GM21825 (cell line): ENCODE measurements at regions not wholly inside any gene's neighbourhood (a gene's known extent, or its start where the extent isn't known, plus 50 kb on each side); places are given as distances from the start of the nearest gene placed in this dataset.

Experiments
- ATAC-seq: cut with Tn5 transposase; IDR thresholded peaks from one replicate; pipeline ENCODE4 v1.9.1; 2021; ENCODE audit warnings: mild to moderate bottlenecking, moderate library complexity; ENCODE audit not compliant: unreplicated experiment

GRCh38 chr11:19478891-19479290, 233.7 kb upstream of the NAV2 start:
- no peak for ATAC-seq

- peak; percentile 74 for ATAC-seq
Measured at GRCh38 chr11:19474954-19475721, 234.4 kb upstream of the E2F8 start.

DNA sequence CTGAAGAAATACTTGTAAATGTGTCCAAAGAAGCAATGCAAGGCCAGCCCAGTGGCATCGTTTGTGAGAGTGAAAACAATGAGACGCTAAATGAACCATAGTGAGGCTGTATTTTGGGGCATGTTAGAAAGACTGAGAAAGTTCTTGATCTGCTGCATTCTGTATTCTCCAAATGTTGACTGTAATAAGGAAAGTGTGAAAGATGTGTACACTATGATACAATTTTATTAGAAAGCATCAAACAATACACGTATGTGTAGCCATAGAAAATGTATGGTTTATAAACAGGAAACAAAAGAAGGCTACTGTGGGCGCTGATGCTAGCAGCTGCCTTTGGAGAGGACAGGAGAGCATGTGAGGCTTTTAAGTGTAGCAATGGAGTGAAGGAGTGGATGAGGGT, 233.5 kb upstream of the E2F8 start:
- no peak for ATAC-seq

GRCh38 chr11:19472679-19473078, 231.9 kb upstream of the E2F8 start:
- no peak for ATAC-seq

GRCh38 chr11:19467904-19468303, 227.2 kb upstream of the E2F8 start:
- ATAC-seq, result no peak

GRCh38 chr11:19466314-19466713, 225.6 kb upstream of the E2F8 start:
- ATAC-seq, result no peak

DNA sequence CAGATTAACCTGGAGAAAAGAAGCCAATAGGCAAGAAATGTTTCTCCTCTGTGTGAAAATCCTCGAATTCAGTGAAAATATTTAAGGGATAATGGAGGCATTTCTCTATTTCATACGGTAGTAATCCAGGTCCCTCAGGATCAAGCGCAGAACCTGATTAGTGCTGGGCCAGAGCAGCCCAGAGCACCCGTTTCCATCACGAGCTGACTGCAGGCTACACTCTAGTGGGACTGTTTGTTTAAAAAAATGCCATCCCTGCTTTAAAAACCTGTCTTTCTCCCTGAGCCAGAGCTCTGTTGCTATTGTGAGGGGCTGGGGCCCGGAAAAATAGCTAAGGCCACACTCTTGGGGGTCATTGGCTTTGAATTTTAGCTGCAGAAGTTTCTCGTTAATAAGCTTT, 223.2 kb upstream of the E2F8 start:
- no peak for ATAC-seq

DNA sequence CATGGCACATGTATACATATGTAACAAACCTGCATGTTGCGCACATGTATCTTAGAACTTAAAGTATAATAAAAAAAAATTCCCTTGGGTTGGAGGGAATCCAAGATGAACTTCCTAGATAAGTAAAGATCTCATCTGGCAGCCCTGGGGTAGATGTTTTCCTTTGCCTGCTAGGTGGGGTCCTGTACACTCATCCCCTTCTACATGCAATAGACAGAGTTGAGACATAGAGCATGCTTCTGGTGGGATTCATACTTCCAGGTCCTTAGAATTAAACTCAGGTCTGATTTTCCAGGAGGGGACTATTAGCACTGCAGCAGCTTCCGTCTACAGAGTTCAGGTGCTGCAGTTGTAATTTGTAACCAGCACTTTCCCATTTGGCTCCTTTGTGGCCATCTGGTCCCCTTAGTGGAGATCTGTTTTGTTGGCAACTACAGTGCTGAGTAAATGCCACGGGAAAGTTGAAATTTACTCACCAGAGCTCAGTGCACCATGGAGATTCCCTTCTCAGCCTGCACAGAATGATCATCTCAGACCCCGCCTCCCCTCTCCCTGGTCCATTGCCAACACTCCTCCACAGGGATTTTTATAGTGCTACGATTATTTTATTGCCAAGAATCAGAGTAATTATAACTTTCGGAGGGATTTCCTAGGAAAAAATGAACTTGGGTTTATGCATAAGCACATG, 220.1 kb upstream of the E2F8 start:
- ATAC-seq, result no peak

DNA sequence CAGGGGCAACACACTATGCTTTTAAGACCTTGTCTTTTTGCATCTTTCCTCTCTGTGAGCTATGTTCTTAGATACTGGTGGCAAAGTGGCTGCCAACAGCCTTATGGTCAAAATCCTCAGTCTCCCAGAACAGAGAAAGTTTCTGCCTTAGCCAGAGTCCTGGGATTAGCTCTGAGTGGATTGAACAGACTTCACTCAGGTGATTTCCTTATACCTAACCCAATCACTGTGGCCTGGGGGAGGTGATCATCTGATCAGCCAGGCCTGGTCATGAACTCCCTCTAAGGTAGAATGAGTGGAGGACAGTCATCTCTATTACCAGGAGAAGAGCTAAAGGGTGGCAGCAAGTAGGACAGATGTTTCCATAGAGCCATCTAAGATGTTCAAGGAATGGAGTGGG, 218.5 kb upstream of the E2F8 start:
- no peak for ATAC-seq

GRCh38 chr11:19458721-19459120, 218.0 kb upstream of the E2F8 start:
- no peak for ATAC-seq

- no peak for ATAC-seq
Measured at GRCh38 chr11:19458231-19458630, 217.5 kb upstream of the E2F8 start.

- no peak for ATAC-seq
Measured at GRCh38 chr11:19455731-19456130, 215.0 kb upstream of the E2F8 start.

GRCh38 chr11:19453651-19454257, 213.0 kb upstream of the E2F8 start:
- ATAC-seq, result no peak

DNA sequence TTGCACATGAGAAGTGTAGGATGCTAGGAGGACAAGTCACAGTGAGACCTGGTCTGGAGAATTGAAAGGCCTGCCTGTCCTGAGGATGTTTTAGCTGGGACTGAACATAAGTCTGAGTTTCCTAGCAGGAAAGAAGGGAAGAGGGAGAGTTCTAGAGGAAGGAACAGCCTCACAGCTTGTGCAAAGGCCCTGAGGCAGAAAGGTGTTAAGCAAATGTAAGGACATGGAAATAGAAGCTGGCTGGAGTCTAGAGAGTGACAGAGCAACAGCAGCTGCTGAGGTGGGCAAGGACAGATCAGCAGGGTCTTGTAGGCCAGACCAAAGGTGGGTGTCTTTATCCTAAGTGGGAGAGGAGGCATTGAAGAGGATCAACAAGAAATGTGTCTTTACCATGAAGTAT, 210.9 kb upstream of the E2F8 start:
- no peak for ATAC-seq

GRCh38 chr11:19450282-19450681, 209.5 kb upstream of the E2F8 start:
- ATAC-seq, result no peak

DNA sequence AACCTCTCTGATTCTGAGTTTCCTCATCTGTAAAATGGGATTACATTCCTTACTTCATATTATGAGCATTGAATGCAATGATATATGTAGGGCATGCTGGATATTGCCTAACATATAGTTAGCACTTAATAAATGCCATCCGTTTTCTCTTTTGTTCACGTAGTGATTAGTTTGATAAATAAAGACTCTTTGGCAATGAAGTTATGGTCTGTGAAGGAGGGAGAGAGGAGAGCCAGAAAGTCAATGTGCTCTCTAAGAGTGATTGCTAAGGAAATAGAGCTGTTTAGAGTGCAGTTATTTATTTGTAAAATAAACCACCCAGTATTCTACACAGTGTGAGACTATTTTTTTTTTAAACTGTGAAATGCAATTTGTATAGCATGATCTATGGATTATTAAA, 207.9 kb upstream of the E2F8 start:
- no peak for ATAC-seq

- ATAC-seq, result no peak
Measured at GRCh38 chr11:19447150-19447566, 206.4 kb upstream of the E2F8 start.

DNA sequence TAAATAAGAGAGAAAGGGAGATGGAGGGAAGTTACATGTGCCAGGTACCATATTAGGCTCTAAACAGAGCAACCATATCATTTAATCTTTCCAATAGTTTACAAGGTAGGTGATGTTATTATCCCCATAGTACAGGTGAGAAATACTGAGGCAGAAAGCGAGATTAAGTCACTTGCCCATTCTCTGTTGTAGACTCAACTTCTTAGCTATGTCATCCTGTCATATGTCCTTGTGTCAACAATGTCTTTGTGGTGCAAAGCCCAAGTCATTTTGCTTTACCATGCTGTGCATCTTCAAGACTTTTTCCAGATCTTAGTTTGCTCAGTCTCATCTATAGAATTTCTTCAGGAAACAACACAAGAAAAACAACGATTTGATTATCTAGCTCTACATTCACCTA, 205.0 kb upstream of the E2F8 start:
- ATAC-seq, result no peak

DNA sequence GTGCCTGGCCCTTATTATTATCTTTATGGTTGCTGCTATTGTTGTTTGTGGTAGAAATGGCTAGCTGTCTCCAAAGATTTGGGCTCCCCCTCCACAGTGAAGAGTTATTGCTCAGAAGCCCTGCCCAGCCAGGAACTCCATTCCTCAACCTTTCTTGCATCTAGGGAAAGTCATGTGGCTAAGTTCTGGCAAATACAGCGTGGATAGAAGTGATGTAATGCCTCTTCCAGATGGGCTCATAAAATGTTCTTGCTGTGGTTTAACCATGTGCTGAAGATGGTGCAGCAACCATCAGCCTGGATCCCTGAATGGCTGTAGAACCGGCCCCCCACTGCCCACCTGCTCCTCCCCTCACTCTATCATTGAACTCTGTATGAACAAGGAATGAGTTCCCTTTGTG, 203.5 kb upstream of the E2F8 start:
- ATAC-seq, result no peak

- no peak for ATAC-seq
Measured at GRCh38 chr11:19442554-19442910, 201.8 kb upstream of the E2F8 start.

- ATAC-seq, result peak; percentile 93
Measured at GRCh38 chr11:19441752-19442553, 201.2 kb upstream of the E2F8 start.
